AG04450 (cell line): ENCODE measurements at regions not wholly inside any gene's neighbourhood (a gene's known extent, or its start where the extent isn't known, plus 50 kb on each side); places are given as distances from the start of the nearest gene placed in this dataset.

Experiments used
- CTCF ChIA-PET: fragments of 300-600, 350-600 bp; formaldehyde crosslinking; extraction: SDS; loops from one replicate; lab custom pipeline; 2022; ENCODE audit warnings: antibody characterized with exemption, inconsistent platforms; lab: Charles Lee
- POLR2A ChIA-PET: fragments of 350-600 bp; formaldehyde crosslinking; extraction: SDS; loops from one replicate; lab custom pipeline; 2021; ENCODE audit warnings: antibody characterized with exemption, inconsistent platforms; lab: Yijun Ruan, JAX
- DNase-seq: peaks from one replicate; pipeline ENCODE4 v3.0.0-alpha.2; 2011; ENCODE audit warnings: low read depth, low spot score
- H3K27ac ChIP-seq: one replicate; pipeline ENCODE4 v1.5.1; 2012; ENCODE audit warnings: low read depth, low read length, control low read depth
- H3K27me3 ChIP-seq: one replicate; pipeline ENCODE4 v1.6.0; 2012; ENCODE audit warnings: low read length; ENCODE audit not compliant: control insufficient read depth, insufficient read depth
- H3K4me3 ChIP-seq: 2 replicates; pipeline ENCODE4 v1.5.1; 2011; ENCODE audit warnings: mild to moderate bottlenecking, low read depth, low read length, control low read depth
- H3K9me3 ChIP-seq: 2 replicates; pipeline ENCODE4 v1.5.1; 2012; ENCODE audit warnings: low read length; ENCODE audit not compliant: control insufficient read depth, insufficient read depth
- CTCF ChIP-seq: IDR thresholded peaks from 2 replicates; pipeline ENCODE4 v1.5.1; 2011; ENCODE audit warnings: low read depth, low read length, control low read depth, inconsistent platforms

GRCh38 chr5:82684165-82684564 is 393.0 kb downstream of the TMEM167A start:
- no peak for TF ChIP-seq CTCF
- ChIA-PET POLR2A (no interaction called here), CTCF (no interaction called here)
- Histone ChIP-seq H3K4me3 (no peak overlapping the region), H3K9me3 (no peaks in the 10 kb centered on the region), H3K27ac (no peak overlapping the region), H3K27me3 (no peaks in the 10 kb centered on the region)
- no peak for DNase-seq

- no peak for DNase-seq
- no peak for TF ChIP-seq CTCF
- POLR2A ChIA-PET = no interaction called here
- no peaks in the 10 kb centered on the region for H3K9me3 ChIP-seq
- H3K27ac ChIP-seq = no peak overlapping the region
- CTCF ChIA-PET = no interaction called here
- no peak overlapping the region for H3K4me3 ChIP-seq
- no peaks in the 10 kb centered on the region for H3K27me3 ChIP-seq
These were observed 397.5 kb downstream of the TMEM167A start for GRCh38 chr5:82679660-82680059.

- H3K27ac ChIP-seq = no peak overlapping the region
- H3K4me3 ChIP-seq = no peak overlapping the region
- no peak for DNase-seq
- ChIA-PET CTCF (no interaction called here), POLR2A (no interaction called here)
- no peak for TF ChIP-seq CTCF
- no peaks in the 10 kb centered on the region for H3K27me3 ChIP-seq
- no peaks in the 10 kb centered on the region for H3K9me3 ChIP-seq
These were observed 398.5 kb upstream of the RPS23 start for GRCh38 chr5:82676661-82677060.

- CTCF ChIA-PET = no interaction called here
- no peaks in the 10 kb centered on the region for H3K27me3 ChIP-seq
These were observed 396.5 kb upstream of the RPS23 start for GRCh38 chr5:82674671-82675070.

GRCh38 chr5:82673057-82673809 is 395.1 kb upstream of the RPS23 start:
- no peak for DNase-seq

More at GRCh38 chr5:82674671-82675070, 396.5 kb upstream of the RPS23 start:
- no peak for DNase-seq
- Histone ChIP-seq H3K4me3 (no peak overlapping the region), H3K27ac (no peak overlapping the region), H3K9me3 (no peaks in the 10 kb centered on the region)
- POLR2A ChIA-PET = no interaction called here
- TF ChIP-seq CTCF = no peak

More at GRCh38 chr5:82673057-82673809, 395.1 kb upstream of the RPS23 start:
- Histone ChIP-seq H3K27me3 (no peaks in the 10 kb centered on the region), H3K27ac (no peak overlapping the region), H3K4me3 (no peak overlapping the region), H3K9me3 (no peaks in the 10 kb centered on the region)
- CTCF ChIA-PET = no interaction called here
- no peak for TF ChIP-seq CTCF
- POLR2A ChIA-PET = no interaction called here
